SK-N-MC (cell line): ENCODE measurements at regions not wholly inside any gene's neighbourhood (a gene's known extent, or its start where the extent isn't known, plus 50 kb on each side); places are given as distances from the start of the nearest gene placed in this dataset.

Experiments
- EZH2 ChIP-seq: fragments of 200-600 bp; sonication (generic); IDR thresholded peaks from one replicate; pipeline ENCODE4 v1.6.1; 2017; ENCODE audit warnings: antibody characterized with exemption
- FOXP2 ChIP-seq: optimal IDR thresholded peaks from 2 replicates; pipeline ENCODE3; 2011; ENCODE audit warnings: mild to moderate bottlenecking, moderate library complexity; ENCODE audit not compliant: insufficient read depth; ENCODE audit errors: extremely low read length, control extremely low read depth
- POLR2AphosphoS5 ChIP-seq: IDR thresholded peaks from 2 replicates; pipeline ENCODE4 v1.6.1; 2012; ENCODE audit warnings: mild to moderate bottlenecking, low read depth, low read length, borderline replicate concordance

DNA sequence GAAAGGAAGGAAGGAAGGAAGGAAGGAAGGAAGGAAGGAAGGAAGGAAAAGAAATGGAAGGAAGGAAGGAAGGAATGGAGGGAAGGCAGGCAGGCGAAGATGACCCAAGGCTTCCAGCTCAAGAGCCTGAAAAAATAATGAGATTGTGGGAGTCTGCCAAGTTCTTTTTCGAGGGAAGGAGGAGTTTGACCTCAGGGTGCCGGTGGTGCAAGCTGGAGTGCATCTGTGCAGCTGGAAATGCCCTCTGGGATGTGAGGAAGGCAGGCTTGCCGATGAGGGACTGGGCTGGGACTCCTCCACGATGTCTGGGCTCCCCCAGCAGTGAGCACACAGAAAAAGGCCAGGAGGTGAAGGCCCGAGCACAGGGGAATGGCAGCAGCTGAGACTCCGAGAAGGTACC lies 154.9 kb upstream of the DAPK1 start:
- TF ChIP-seq EZH2, result no peak
- TF ChIP-seq POLR2AphosphoS5, result peak; percentile 63; the same call in 1 of the 2 replicates
- no peak for TF ChIP-seq FOXP2
